Inferior parietal cortex (tissue), 1 donor: ENCODE measurements at regions not wholly inside any gene's neighbourhood (a gene's known extent, or its start where the extent isn't known, plus 50 kb on each side); places are given as distances from the start of the nearest gene placed in this dataset.
A peak's percentile ranks its signal among the peaks of the same experiment; 100 is the strongest.
"Not testable (repeated sequence)": the region's sequence is repeated elsewhere in the genome, so short reads cannot be mapped to it uniquely, and the experiment has no call there.

Experiments
- DNase-seq: peaks from one replicate; pipeline ENCODE4 v3.0.0-alpha.2; 2016; ENCODE audit errors: extremely low spot score

DNA sequence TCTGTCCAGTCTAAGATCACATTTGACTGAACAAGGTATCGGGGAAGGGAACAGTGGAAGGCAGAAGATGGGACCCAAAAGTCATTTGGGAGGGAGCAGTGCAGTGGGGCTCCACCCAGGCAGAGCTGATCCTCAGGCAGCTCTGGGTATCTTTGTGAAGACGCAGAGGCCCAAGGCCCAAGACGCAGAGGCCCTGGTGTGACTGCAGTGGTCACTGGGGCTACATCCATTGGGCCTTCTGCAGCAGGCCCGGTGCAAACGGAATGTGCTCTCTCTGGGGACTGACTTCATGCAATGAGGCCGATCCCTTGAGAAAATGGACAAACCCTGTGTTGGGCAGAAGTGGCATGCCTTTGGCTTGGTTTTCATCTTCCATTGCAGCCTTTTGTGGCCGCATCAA, 463.4 kb upstream of the ZNF507 start:
- no peak for DNase-seq

DNA sequence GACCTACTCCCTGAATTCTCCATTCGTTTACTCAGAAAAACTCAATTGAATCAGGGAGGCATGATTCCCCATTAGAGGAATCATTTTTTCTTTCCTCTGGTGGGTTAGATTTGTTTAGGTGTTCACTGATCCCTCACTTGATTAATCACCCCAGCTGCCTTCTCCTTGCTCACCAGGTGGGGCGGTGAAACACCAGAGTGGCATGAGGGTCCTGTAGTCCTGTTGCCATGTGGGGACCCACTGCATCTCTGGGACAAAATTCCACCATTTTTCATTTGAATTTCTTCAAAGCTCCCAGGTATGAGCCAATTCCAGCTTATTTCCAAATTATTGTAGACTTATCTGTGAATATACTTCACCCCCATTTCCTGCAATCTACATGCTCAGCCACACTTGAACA, 462.7 kb upstream of the ZNF507 start:
- no peak for DNase-seq

DNA sequence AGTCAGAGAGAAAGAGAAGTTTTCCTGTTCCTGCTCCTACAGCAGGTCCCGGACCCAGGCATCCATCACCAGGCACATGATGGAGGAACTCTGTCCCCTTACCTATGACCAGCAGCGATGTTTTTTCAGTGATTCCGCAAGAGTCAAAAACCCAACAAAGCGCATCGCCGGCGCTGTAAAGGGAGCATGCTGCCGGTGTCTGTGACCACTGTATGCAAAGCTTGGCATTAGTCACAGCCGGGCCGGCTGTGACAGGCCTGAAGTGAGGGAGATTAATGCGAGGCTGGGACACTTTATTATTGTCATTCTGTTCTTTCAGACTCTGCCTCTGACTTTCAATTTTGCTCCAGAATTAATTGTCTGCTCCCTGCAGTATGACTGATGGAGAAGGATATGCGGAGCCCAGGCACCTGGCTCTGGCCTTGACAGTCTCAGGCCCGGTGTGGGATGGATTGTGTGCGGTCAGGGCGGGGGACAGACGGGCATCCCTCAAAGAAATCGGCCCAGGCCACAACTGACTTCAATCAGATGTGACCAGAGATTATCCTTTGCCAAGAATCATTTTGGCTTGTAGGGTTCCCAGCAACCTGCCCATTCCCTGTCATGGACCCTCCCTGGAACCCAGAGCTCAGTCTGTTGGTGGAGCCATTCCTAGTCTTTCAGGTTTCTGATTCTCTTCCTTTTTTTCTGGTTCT, 462.0 kb upstream of the ZNF507 start:
- no peak for DNase-seq

- no peak for DNase-seq
Observed at GRCh38 chr19:31885280-31885853, 460.0 kb upstream of the ZNF507 start.

DNA sequence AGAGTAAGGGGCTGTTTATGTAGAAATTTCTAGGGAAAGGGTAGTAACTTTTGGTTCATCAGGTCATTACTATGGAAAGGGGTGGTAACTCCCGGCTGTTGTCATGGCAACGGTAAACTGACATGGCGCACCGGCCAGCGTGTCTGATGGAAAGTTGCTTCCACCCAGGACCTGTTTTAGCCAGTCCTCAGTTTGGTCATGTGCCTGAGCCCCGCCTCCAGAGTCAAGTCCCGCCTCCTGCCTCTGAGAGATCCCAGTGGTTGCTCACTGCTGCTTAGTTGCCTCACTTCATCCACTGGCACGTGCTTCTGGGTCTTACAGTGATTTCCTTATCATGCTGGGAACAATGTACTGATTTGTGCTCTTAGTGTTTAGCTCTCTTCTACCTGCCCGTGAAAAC, 455.2 kb upstream of the ZNF507 start:
- DNase-seq, result no peak

DNA sequence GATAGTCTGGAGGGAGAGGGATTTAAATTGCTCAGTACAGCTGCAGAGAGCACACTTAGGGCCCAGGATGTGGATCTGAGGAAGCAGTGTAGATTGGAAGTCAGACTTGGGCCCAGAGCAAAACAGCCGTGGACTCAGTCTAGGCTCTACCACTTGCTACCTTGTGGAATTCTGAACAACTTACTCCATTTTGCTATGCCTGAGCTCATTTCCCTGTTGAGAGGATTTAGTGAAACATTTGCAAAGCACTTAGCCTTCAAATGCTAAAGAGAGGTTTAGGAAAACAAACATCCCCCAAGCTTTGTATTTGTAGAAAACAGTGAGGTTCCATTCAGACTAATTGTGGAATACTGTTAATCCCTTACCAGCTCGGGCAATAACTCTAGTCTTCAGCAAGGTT, 453.4 kb upstream of the ZNF507 start:
- DNase-seq, result no peak

- DNase-seq, result not testable (repeated sequence)
Observed at GRCh38 chr19:31893491-31893890, 451.9 kb upstream of the ZNF507 start.

- DNase-seq, result no peak
Observed at GRCh38 chr19:31894451-31894850, 451.0 kb upstream of the ZNF507 start.

- no peak for DNase-seq
Observed at GRCh38 chr19:31897292-31897691, 448.1 kb upstream of the ZNF507 start.

DNA sequence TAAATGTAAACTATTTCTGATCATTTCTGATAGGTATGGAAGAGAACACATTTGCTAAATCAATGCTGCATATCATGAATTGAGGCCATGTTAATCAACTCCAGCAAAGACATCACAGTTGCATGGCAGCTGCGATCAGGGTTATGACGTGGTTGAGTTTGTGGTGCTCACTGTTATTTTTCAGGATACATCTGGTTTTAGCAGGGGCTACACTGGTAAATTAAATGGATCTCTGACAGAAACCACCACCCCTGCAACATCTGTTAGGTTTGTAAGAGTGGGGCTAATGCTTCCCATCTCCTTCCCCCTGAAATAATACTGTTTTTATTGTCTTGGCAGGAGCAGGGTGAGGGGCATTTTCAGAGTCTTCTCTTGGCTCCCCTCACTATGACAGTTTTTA, 444.4 kb upstream of the ZNF507 start:
- DNase-seq, result no peak

GRCh38 chr19:31902821-31903220, 442.6 kb upstream of the ZNF507 start:
- no peak for DNase-seq

GRCh38 chr19:31903979-31904378, 441.4 kb upstream of the ZNF507 start:
- peak; percentile 44 for DNase-seq

DNA sequence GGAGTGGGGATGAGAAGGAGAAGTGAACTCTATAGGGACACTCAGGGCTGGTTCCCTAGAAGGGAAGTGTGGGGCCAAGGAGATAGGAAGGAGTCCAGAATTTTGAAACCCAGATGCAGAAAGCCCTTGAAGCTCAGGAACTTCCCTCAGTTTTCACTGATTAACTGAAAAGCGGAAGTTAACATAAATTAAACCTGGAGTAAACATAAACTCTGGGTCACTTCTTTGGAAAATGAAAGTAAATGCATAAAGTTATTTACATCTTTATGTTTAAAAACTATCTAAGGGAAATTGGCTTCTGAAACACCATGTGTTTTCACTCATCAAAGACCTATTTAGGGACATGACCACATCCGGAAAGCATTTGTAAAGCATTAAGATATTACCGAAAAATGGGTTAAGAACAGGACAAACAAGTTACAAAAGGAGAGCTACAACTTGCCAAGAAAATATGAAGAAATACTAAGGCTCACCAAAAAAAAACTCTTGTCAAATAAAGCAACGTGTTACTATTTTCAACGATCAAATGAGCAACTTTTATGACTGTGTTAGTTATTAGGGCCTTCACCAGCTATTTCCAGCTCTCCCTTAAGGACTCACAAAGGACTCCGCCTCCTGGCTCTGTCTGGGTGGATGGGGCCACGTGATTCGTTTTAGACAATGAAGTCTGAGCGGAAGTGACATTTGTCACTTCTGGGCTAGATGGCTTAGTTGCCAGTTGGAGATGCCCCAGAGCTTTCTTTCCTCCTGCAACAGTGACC, 439.1 kb upstream of the ZNF507 start:
- no peak for DNase-seq

DNA sequence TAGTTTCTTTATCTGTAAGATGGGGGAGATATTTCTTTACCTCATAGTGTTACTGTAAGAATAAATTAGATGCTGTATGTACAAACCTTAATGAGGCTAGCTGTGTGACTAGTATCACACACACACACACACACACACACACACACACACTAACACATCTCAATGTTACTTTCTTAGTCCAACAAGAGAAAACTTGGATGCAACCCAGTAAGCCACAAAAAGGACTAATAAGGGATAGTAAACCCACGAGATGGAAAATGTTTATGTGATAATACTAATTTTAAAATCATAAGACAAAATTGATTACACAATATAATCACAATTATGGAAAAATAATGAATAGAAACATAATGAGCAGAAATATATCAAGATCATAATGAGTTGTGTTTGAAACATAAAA, 437.7 kb upstream of the ZNF507 start:
- no peak for DNase-seq

DNA sequence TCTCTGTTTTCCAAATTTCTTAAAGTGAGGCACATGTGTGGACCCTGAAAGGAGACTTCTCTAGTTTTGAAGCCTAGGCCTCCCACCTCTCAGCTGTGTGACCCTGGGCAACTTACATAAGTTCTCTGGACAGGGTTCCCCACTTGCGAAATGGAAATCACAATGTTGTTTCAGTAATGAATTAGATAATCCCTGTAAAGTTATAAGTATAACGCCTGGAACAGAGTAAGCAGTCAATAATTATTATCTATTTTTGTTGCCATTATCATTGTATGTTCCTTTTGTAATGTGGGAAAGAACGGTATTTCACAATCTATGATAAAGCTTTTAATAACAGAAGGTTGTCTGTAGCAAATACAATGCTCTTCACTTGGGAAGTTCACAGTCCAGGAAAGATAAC, 437.3 kb upstream of the ZNF507 start:
- DNase-seq, result no peak

GRCh38 chr19:31908496-31909225, 436.7 kb upstream of the ZNF507 start:
- no peak for DNase-seq

- no peak for DNase-seq
Observed at GRCh38 chr19:31910224-31910623, 435.2 kb upstream of the ZNF507 start.

GRCh38 chr19:31911577-31911976, 433.8 kb upstream of the ZNF507 start:
- DNase-seq, result no peak

DNA sequence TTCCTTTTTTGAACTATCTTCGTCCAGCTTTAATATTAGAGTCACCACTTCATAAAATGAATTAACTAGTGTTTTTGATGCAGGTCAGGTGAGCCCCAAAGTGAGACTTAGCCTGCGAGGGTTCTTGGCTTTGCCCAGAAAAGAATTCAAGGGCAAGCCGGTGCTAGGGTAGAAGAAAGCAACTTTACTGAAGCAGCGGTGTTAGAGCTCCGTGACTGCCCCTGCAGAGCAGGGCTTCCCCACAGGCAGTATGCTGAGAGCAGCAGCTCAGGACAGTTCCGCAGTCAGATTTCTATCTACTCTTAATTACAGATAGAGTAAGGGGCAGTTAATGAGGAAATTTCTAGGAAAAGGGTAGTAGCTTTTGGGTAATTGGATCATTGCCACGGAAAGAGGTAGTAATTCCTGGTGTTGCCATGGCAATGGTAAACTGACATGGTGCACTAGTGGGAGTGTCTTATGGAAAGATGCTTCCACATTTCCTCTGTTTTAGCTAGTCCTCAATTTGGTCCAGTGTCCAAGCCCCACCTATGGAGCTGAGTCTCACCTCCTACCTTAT, 432.2 kb upstream of the ZNF507 start:
- no peak for DNase-seq

DNA sequence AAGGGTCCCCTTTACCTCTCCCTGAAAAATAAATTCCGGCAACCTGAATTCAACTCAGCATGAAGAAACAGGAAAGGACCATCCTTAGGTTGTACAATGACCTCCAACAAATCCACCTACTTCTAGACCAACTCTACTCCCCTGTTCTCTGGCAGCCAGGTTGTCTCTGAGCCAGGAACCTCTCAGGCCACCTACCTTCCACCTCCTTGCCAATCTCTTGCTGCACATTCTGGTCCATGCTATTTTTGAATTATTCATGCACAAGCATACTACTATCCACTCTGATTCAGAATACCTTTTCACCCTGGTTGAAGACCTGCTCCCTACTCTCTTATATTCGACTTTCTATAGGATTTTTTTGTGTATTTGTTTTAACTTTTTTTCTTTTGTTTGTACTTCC, 415.0 kb upstream of the ZNF507 start:
- DNase-seq, result no peak

DNA sequence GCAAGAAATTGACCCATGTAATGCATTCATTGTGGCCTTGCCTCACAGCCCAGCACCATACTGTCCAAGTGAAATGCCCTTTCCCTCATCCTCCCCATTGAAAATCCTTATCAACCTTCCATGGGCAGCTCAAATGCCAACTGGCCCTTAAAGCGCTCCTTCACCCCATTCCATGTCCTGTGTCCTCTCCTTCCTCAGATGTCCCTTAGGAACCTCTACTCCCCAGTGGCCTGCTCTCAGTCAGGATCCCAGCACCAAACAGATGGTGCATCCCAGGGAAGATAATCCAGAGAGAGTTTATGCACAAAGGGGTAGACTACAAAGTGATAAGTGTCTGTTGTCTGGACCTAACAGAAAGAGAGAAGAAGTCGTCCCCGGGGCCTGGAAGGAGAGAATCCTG, 407.4 kb upstream of the ZNF507 start:
- no peak for DNase-seq

DNA sequence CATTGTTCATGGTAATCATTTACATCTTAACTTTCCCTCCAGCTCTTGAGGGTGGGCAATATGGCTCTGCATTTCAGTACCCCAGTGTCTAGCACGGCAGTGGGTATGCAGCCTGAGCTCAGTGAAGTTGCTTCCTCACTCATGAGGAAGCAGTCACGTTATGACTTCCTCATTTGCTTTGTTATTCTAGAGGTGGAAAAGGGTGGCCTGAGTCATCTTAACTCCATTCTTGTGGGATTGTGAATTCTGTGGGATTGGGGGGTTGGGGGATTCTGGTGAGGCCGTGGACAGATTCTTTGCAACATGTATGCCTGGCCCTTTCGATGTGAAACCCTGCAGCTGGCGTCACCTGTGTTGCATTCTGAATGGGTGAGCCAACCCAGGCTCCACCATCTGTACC, 406.7 kb upstream of the ZNF507 start:
- DNase-seq, result no peak
